Fibroblast of mammary gland (primary cell): ENCODE measurements at regions not wholly inside any gene's neighbourhood (a gene's known extent, or its start where the extent isn't known, plus 50 kb on each side); places are given as distances from the start of the nearest gene placed in this dataset.

Source experiments
- DNase-seq: peaks from one replicate; pipeline ENCODE4 v3.0.0-alpha.2; 2010; ENCODE audit warnings: low read depth
- H3K4me3 ChIP-seq: 2 replicates; pipeline ENCODE4 v1.5.1; 2011; ENCODE audit warnings: low read depth, mild to moderate bottlenecking, low read length, moderate library complexity; ENCODE audit not compliant: control insufficient read depth
- CTCF ChIP-seq: conservative IDR thresholded peaks from 2 replicates; pipeline ENCODE4 v1.5.1; 2011; ENCODE audit warnings: low read depth, low read length, inconsistent platforms; ENCODE audit not compliant: control insufficient read depth, insufficient read depth

- DNase-seq = peak; percentile 92
- TF ChIP-seq CTCF = no peak
- no peak overlapping the region for H3K4me3 ChIP-seq
Measured at GRCh38 chr17:27384261-27384701, 72.0 kb upstream of the KSR1 start.

GRCh38 chr17:27384726-27385125 lies 71.5 kb upstream of the KSR1 start:
- no peak for TF ChIP-seq CTCF
- DNase-seq = peak; percentile 47
- no peak overlapping the region for H3K4me3 ChIP-seq

GRCh38 chr17:27385626-27386025 lies 70.6 kb upstream of the KSR1 start:
- TF ChIP-seq CTCF = no peak
- no peak for DNase-seq
- H3K4me3 ChIP-seq = no peak overlapping the region

- no peak for TF ChIP-seq CTCF
- DNase-seq = no peak
- no peak overlapping the region for H3K4me3 ChIP-seq
Measured at GRCh38 chr17:27386206-27387075, 69.8 kb upstream of the KSR1 start.

DNA sequence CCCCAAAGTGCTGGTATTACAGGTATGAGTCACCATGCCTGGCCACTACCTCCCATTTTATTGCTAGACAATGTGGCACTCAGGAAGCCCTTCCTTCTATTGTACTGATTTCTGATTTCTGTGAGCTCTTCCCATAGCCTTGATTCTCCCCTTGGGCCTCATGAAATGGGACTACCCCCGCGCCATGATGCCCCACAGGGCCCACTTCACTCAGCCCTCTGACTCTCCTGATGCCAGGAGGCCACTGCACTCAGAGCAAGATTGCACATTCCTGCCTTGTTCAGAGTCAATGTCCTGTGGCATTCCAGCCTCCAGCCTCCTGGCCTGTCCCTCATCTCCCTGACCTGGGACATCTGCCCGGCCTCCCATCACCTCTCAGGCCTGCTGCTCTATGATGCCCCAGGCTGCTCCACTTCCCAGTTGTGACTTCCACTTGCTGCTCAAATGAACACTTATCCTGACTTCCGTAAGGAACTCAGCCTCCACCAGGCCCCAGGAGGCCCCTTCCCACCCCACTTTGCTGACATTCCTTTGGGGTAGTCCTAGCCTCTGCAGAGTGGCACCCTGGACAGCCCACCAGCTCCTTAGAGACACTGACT lies 66.6 kb upstream of the KSR1 start:
- no peak for TF ChIP-seq CTCF
- H3K4me3 ChIP-seq = no peak overlapping the region
- no peak for DNase-seq

DNA sequence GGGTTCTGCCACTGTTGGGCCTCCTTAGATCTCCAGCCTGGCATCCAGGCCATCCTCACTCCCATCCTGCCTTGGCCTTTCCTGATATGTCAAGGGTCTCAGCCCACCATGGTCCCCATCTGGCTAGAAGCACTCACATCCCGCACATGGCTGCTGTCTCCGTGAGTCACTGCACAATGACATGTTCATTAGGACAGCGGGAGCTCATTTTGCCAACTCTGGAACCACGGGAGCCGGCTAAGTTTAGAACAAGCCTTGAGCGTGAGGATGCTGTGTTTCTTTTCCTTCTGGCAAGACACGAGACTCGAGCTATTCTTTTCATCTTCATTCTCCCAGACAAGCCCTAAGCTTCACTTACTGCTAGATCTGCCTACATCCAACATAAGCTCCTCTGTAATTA lies 65.7 kb upstream of the KSR1 start:
- H3K4me3 ChIP-seq = no peak overlapping the region
- DNase-seq = no peak
- TF ChIP-seq CTCF = no peak
